GM12873 (cell line): ENCODE measurements at regions not wholly inside any gene's neighbourhood (a gene's known extent, or its start where the extent isn't known, plus 50 kb on each side); places are given as distances from the start of the nearest gene placed in this dataset.

Experiments
- CTCF ChIP-seq: IDR thresholded peaks from 2 replicates; pipeline ENCODE4 v1.5.1; 2012; ENCODE audit warnings: low read depth, mild to moderate bottlenecking, moderate library complexity, low read length, control low read depth; ENCODE audit not compliant: insufficient read depth; ENCODE audit errors: missing control alignments

GRCh38 chr16:52611817-52612673, 65.1 kb upstream of the TOX3 start:
- no peak for TF ChIP-seq CTCF

- no peak for TF ChIP-seq CTCF
Observed at GRCh38 chr16:52603015-52603414, 56.1 kb upstream of the TOX3 start.

DNA sequence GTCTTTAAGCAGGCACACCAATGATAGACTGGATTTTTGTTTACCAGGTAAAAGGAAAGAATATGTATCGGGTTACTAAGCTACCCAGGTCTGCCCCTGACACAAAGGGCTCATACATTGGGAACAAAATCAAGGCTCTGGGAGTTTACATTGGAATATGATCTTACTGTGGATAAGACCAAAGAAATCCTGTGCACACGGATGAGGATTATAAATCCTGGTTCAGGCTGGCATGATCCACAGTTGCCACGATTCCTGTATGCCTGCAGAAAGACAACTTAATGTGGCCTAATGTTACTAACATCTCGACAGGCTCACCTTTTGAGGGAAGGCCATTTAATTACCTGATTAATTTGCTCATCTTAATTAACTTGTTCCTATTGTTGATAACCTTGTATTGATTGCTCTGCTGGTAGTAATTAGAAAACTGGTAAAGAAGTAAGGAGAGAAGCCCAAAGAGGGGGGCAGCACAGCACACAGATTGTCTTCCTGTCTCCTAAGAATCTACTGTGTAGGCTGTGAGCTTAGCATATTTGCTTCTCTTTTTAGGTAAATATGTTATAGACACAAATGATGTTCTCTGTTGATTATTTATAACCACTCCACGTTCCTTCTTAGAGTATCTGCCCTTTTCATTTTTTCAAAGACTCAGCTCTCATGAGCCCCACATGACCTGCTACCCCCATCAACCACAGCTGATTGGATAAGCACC, 51.0 kb upstream of the TOX3 start:
- no peak for TF ChIP-seq CTCF

GRCh38 chr16:52597073-52597771, 50.3 kb upstream of the TOX3 start:
- no peak for TF ChIP-seq CTCF
